ENCODE measurements at regions not wholly inside any gene's neighbourhood (a gene's known extent, or its start where the extent isn't known, plus 50 kb on each side); places are given as distances from the start of the nearest gene placed in this dataset.

- no peak overlapping the region for H3K4me3 ChIP-seq (replicated peaks in 1 of 2; ENCODE audit: low read depth in 2 of 2, low read length in 2 of 2)
- no peak for TF ChIP-seq CTCF (IDR thresholded peaks at IDR 0.05; ENCODE audit: low read depth, low read length)
- no peak for DNase-seq (ENCODE audit: low read depth in 2 of 2)
Measured at GRCh38 chr3:28634019-28634418, 285.4 kb upstream of the AZI2 start.

- no peak for DNase-seq (ENCODE audit: low read depth in 2 of 2)
- no peak for TF ChIP-seq CTCF (IDR thresholded peaks at IDR 0.05; ENCODE audit: low read depth, low read length)
Measured at GRCh38 chr3:28637742-28638141, 289.1 kb upstream of the AZI2 start.

GRCh38 chr3:28645149-28645548 lies 296.5 kb upstream of the AZI2 start:
- no peak overlapping the region for H3K4me3 ChIP-seq (replicated peaks in 1 of 2; ENCODE audit: low read depth in 2 of 2, low read length in 2 of 2)
- TF ChIP-seq CTCF (IDR thresholded peaks at IDR 0.05; ENCODE audit: low read depth, low read length): no peak
- no peak for DNase-seq (ENCODE audit: low read depth in 2 of 2)

More at GRCh38 chr3:28637742-28638141, 289.1 kb upstream of the AZI2 start:
- no peak overlapping the region for H3K4me3 ChIP-seq (replicated peaks in 1 of 2; ENCODE audit: low read depth in 2 of 2, low read length in 2 of 2)

GRCh38 chr3:28646435-28646834 lies 297.8 kb upstream of the AZI2 start:
- H3K4me3 ChIP-seq (replicated peaks in 1 of 2; ENCODE audit: low read depth in 2 of 2, low read length in 2 of 2): no peak overlapping the region
- no peak for TF ChIP-seq CTCF (IDR thresholded peaks at IDR 0.05; ENCODE audit: low read depth, low read length)
- no peak for DNase-seq (ENCODE audit: low read depth in 2 of 2)

- DNase-seq (ENCODE audit: low read depth in 2 of 2): no peak
- no peak overlapping the region for H3K4me3 ChIP-seq (replicated peaks in 1 of 2; ENCODE audit: low read depth in 2 of 2, low read length in 2 of 2)
- TF ChIP-seq CTCF (IDR thresholded peaks at IDR 0.05; ENCODE audit: low read depth, low read length): no peak
Measured at GRCh38 chr3:28649266-28649665, 300.6 kb upstream of the AZI2 start.

GRCh38 chr3:28651159-28651558 lies 302.5 kb upstream of the AZI2 start:
- H3K4me3 ChIP-seq (replicated peaks in 1 of 2; ENCODE audit: low read depth in 2 of 2, low read length in 2 of 2): no peak overlapping the region
- peak; percentile 11 to 21 for DNase-seq (ENCODE audit: low read depth in 2 of 2)
- no peak for TF ChIP-seq CTCF (IDR thresholded peaks at IDR 0.05; ENCODE audit: low read depth, low read length)

GRCh38 chr3:28664123-28664522 lies 315.5 kb upstream of the AZI2 start:
- no peak for TF ChIP-seq CTCF (IDR thresholded peaks at IDR 0.05; ENCODE audit: low read depth, low read length)
- DNase-seq (ENCODE audit: low read depth in 2 of 2): no peak

More at GRCh38 chr3:28664123-28664522, 315.5 kb upstream of the AZI2 start:
- H3K4me3 ChIP-seq (replicated peaks in 1 of 2; ENCODE audit: low read depth in 2 of 2, low read length in 2 of 2): no peak overlapping the region

Data from cardiac fibroblast (primary cell).